ENCODE measurements at regions not wholly inside any gene's neighbourhood (a gene's known extent, or its start where the extent isn't known, plus 50 kb on each side); places are given as distances from the start of the nearest gene placed in this dataset.

GRCh38 chr13:83589814-83590213 is 292.5 kb downstream of the SLITRK1 start (continued):
- TF ChIP-seq ZXDB (tag by site-specific recombination; IDR thresholded peaks at IDR 0.05): no peak
- no peak for TF ChIP-seq YY2 (tag by site-specific recombination; IDR thresholded peaks at IDR 0.05)
- no peak for TF ChIP-seq PRDM6 (tag by site-specific recombination; IDR thresholded peaks at IDR 0.05)
- TF ChIP-seq ZNF830 (tag by site-specific recombination; IDR thresholded peaks at IDR 0.05; ENCODE audit: low read depth): no peak
- TF ChIP-seq ZBTB7A (tag by site-specific recombination; IDR thresholded peaks at IDR 0.05; ENCODE audit: low read depth): no peak
- no peak for TF ChIP-seq SETDB1 (IDR thresholded peaks at IDR 0.05; ENCODE audit: insufficient read length, low read length)
- TF ChIP-seq SCRT2 (tag by site-specific recombination; IDR thresholded peaks at IDR 0.05): no peak
- no peak for TF ChIP-seq ZNF843 (tag by site-specific recombination; IDR thresholded peaks at IDR 0.05)

GRCh38 chr13:83577183-83577582 is 305.1 kb downstream of the SLITRK1 start:
- no peaks in the 10 kb centered on the region for H3K36me3 ChIP-seq (ENCODE audit: control insufficient read depth in 2 of 2, insufficient read depth in 1 of 2, low read length in 2 of 2)
- TF ChIP-seq ZBTB26 (tag by site-specific recombination; optimal IDR thresholded peaks at IDR 0.05) (no peak), HOXD13 (CRISPR knock-in tag; IDR thresholded peaks at IDR 0.05; ENCODE audit: borderline replicate concordance) (no peak), ZBTB6 (tag by site-specific recombination; IDR thresholded peaks at IDR 0.05) (no peak), ZNF416 (tag by site-specific recombination; IDR thresholded peaks at IDR 0.05) (no peak), ZNF37A (tag by site-specific recombination; IDR thresholded peaks at IDR 0.05) (no peak), ZNF394 (tag by site-specific recombination; IDR thresholded peaks at IDR 0.05; ENCODE audit: borderline replicate concordance) (no peak), TCF7L2 (IDR thresholded peaks at IDR 0.05; ENCODE audit: borderline replicate concordance, low read depth, low read length) (no peak), ZNF518A (tag by site-specific recombination; conservative IDR thresholded peaks at IDR 0.05; ENCODE audit: low read depth) (no peak), GLIS2 (tag by site-specific recombination; IDR thresholded peaks at IDR 0.05) (no peak), KLF8 (tag by site-specific recombination; IDR thresholded peaks at IDR 0.05) (no peak)
- no peak overlapping the region for H3K4me3 ChIP-seq (ENCODE audit: low read depth, low read length)
- H3K4me1 ChIP-seq (ENCODE audit: control insufficient read depth, insufficient read depth, low read length): no peaks in the 10 kb centered on the region
- H3K27ac ChIP-seq (ENCODE audit: extremely low read depth, low read depth, low read length): no peak overlapping the region
- POLR2A ChIA-PET: no interaction called here
- CTCF ChIA-PET: no interaction called here
- H3K9me3 ChIP-seq (ENCODE audit: control insufficient read depth, insufficient read depth, low read depth, low read length): no peaks in the 10 kb centered on the region
